NB4 (cell line): ENCODE measurements at regions not wholly inside any gene's neighbourhood (a gene's known extent, or its start where the extent isn't known, plus 50 kb on each side); places are given as distances from the start of the nearest gene placed in this dataset.

ENCODE experiments used
- CTCF ChIP-seq: IDR thresholded peaks from one replicate; pipeline ENCODE4 v1.5.1; 2012; ENCODE audit warnings: low read depth, low read length
- MAX ChIP-seq: IDR thresholded peaks from 2 replicates; pipeline ENCODE4 v1.6.1; 2011; ENCODE audit warnings: low read depth, low read length
- POLR2A ChIP-seq: IDR thresholded peaks from 2 replicates; pipeline ENCODE4 v1.6.1; 2011; ENCODE audit warnings: mild to moderate bottlenecking; ENCODE audit not compliant: insufficient read length; ENCODE audit errors: extremely low read depth

GRCh38 chr5:160921423-160922285 lies 69.6 kb upstream of the ATP10B start:
- TF ChIP-seq CTCF (no peak), POLR2A (no peak), MAX (no peak)
